ENCODE measurements at regions not wholly inside any gene's neighbourhood (a gene's known extent, or its start where the extent isn't known, plus 50 kb on each side); places are given as distances from the start of the nearest gene placed in this dataset.

- no peak for TF ChIP-seq CTCF (IDR thresholded peaks at IDR 0.05)
Observed at GRCh38 chr15:94829887-94830884, 598.8 kb downstream of the MCTP2 start.

GRCh38 chr15:94834000-94834399 is 602.6 kb downstream of the MCTP2 start:
- TF ChIP-seq CTCF (IDR thresholded peaks at IDR 0.05), result no peak

- TF ChIP-seq CTCF (IDR thresholded peaks at IDR 0.05), result no peak
Observed at GRCh38 chr15:94834494-94834893, 603.1 kb downstream of the MCTP2 start.

- no peak for TF ChIP-seq CTCF (IDR thresholded peaks at IDR 0.05)
Observed at GRCh38 chr15:94838281-94838680, 606.9 kb downstream of the MCTP2 start.

GRCh38 chr15:94840794-94841783 is 609.7 kb downstream of the MCTP2 start:
- no peak for TF ChIP-seq CTCF (IDR thresholded peaks at IDR 0.05)

GRCh38 chr15:94843060-94843459 is 611.7 kb downstream of the MCTP2 start:
- no peak for TF ChIP-seq CTCF (IDR thresholded peaks at IDR 0.05)

GRCh38 chr15:94844198-94844537 is 612.8 kb downstream of the MCTP2 start:
- no peak for TF ChIP-seq CTCF (IDR thresholded peaks at IDR 0.05)
